Pons (tissue), 1 donor: ENCODE measurements at regions not wholly inside any gene's neighbourhood (a gene's known extent, or its start where the extent isn't known, plus 50 kb on each side); places are given as distances from the start of the nearest gene placed in this dataset.

Source experiments
- DNase-seq: peaks from one replicate; pipeline ENCODE4 v3.0.0-alpha.2; 2016; ENCODE audit warnings: low spot score

GRCh38 chr21:24220446-24220845, 1386.8 kb downstream of the MRPL39 start:
- no peak for DNase-seq

- no peak for DNase-seq
Observed at GRCh38 chr21:24217151-24217550, 1390.1 kb downstream of the MRPL39 start.

GRCh38 chr21:24210130-24210529, 1397.2 kb downstream of the MRPL39 start:
- no peak for DNase-seq

DNA sequence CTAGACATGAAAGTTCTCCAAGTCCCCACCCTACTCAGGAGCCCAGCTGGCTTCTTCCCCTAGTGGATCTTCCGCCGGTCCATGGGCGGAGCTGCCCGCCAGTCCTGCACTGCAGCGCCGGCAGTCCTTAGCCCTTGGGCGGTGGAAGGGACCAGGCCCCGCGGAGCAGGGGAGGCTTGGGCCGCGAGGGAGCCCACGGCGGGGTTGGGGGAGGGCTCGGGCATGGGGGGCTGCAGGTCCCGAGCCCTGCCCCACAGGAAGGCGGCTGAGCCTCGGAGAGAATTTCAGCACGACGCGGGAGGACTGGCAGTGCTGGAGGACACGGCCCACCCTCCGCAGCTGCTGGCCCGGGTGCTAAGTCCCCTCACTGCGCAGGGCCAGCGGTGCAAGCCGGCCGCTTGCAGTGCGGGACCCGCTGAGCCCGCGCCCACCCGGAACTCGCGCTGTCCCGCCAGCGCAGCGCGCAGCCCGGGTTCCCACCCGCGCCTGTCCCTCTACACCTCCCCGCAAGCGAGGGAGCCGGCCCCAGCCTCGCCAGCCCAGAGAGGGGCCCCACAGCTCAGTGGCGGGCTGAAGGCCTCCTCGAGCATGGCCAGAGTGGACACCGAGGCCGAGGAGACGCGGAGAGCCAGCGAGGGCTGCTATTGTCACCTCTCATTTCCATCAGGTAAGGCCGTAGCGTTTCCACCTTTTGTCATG, 1398.6 kb downstream of the MRPL39 start:
- DNase-seq: no peak

GRCh38 chr21:24205319-24205718, 1402.0 kb downstream of the MRPL39 start:
- DNase-seq: no peak

- DNase-seq: no peak
Observed at GRCh38 chr21:24204641-24205040, 1402.6 kb downstream of the MRPL39 start.

DNA sequence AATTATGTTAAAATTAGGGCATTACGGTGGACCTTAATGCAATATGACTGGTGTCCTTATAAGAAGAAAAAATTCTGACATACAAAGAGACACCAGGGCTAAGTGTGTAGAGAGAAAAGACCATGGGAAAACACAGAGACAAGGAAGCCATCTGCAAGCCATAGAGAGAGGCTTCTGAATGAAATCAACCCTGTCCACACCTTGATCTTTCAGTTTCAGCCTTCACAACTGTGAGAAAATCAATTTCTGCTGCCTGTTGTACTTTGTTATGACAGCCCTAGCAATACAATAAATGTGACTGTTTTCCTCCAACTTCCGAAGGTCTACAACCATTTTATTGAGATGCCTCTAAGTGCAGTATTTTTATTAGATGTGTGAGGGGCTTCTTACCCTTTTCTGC, 1407.2 kb downstream of the MRPL39 start:
- DNase-seq: no peak

- DNase-seq: no peak
Observed at GRCh38 chr21:24197923-24198322, 1409.4 kb downstream of the MRPL39 start.

DNA sequence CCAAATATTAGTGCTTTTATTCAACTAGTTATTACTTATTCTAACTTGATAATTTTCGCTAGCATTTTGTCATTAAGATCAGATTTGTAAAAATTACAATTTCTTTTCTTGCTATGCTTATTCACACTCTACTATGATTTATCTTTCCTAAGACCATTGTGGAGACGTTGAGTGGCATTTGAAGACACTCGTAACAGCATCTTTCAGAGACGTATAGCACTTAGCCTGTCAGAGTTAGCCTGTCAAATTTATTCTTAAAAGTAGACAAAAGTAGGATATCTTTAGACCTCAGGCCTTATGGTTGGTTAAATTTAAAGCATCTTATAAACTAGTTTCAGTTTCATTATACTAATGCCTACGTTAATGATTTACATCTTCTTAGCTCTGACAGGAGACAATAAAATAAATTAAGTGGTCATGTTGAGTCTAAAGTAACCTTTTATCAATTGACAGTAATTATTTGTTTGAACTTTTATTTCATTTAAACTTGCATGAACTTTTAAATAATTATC, 1410.1 kb downstream of the MRPL39 start:
- no peak for DNase-seq

GRCh38 chr21:24188506-24188905, 1418.8 kb downstream of the MRPL39 start:
- no peak for DNase-seq

DNA sequence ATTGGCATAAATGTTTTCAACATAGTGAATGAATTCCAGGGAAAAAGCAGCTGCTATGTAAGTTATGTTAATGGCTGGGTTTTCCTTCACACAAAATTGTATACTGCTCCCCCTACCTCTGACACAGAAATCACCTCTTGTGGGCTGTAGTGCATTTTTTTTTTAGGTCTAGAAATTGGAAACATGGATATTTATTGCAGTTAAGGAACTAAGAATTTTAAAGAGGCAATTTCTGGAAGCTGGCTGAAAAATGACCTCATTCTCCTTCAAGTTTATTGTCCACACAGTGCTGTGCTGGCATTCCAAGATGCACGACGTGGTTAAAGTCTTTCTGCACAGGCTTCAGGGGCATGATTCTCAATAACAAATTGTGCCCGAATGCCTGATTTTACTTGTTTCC, 1424.2 kb downstream of the MRPL39 start:
- no peak for DNase-seq

DNA sequence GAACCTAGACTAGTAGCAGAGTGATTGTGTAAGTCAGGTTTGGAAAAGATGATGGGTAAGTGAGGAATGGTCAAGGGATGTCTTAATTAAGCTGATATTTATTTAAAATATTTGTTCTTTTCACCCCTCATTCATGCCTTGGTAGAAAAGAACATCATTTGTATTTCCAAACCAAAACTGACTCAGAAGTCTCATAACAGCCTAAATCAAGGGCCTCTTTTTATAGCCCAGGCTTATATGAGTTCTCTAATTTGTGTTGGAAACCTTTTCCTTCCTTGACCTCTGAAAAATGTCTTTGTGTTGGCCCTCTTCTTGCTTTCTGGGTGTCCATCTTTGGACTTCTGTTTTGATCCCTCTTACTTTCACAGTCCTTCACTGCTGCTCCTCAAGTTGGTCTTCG, 1428.2 kb downstream of the MRPL39 start:
- no peak for DNase-seq

GRCh38 chr21:24175106-24175505, 1432.2 kb downstream of the MRPL39 start:
- no peak for DNase-seq

- no peak for DNase-seq
Observed at GRCh38 chr21:24171736-24172135, 1435.5 kb downstream of the MRPL39 start.

DNA sequence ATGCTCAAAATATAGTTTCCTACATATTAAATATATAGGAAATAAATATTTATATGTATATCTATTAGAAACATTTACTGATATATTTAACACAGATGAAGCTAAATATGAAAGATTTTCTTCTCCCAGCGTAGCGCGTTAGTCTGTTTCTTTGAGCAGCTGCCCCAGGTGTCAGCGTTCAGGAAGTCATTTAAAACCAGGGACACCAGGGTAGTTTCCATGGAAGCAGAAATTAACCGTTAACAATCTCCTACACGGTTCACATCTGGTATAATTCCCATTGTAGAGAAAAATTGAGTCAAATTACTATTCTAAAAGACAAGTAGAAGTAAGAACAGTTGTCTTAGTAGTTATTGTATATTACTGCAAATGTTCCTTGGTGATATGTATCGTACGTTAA, 1443.7 kb downstream of the MRPL39 start:
- no peak for DNase-seq

DNA sequence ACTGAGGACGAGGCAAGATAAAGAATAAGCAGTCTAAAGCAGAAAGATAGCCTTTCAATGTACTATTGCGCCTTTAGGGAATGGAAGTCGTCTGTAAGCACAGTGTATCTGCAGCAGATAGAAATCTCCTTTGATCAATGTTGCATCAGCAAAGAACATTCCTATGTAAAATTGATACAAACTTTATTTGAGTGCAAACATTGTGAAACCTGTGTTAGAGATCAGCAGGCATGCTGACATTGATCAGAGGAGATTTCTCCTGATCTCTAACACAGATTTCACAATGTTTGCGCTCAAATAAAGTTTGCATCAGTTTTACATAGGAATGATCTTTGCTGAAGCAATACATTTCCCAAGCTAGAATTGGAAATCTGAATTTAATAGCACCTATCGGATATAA, 1446.8 kb downstream of the MRPL39 start:
- DNase-seq: no peak

GRCh38 chr21:24153137-24153536, 1454.1 kb downstream of the MRPL39 start:
- peak; percentile 12 for DNase-seq

DNA sequence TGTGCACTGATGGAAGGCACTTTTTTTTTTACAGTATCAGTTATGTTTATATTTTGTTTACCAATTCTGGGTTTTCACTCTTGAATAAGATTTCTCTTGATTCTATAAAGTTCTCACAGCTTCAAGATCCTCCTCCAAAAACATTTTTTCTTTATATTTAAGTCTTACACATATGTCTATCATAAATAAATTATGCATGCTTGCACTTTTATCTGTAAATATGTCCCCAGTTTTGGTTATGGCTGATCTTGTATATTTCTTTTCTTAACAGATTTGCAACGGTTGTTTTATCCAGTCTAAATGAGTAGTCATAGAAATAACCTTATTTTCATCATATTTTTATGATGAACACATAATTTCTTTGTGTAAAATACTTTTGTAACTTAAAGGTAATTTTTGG, 1456.5 kb downstream of the MRPL39 start:
- DNase-seq: no peak

GRCh38 chr21:24148461-24148860, 1458.8 kb downstream of the MRPL39 start:
- no peak for DNase-seq

GRCh38 chr21:24147674-24148073, 1459.6 kb downstream of the MRPL39 start:
- no peak for DNase-seq

- DNase-seq: no peak
Observed at GRCh38 chr21:24131056-24131455, 1476.2 kb downstream of the MRPL39 start.

DNA sequence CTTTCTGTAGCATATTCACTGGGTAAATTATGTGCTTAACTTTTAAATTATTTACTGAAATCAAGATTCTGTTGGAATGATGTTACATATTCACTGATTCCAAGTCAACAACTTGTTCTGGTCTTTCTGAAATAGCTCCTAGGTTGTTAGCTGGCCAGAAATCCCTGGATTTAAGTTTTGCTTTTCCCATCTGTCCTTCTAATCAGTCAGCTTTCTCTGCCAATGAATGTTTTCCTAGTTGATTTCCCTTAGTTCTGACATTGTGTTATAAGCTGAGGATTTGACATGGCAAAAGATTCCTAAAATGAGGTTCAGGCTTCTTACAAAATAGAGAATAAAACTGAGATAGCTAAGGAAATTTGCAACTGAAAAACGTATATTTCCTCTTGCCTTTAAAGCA, 1479.6 kb downstream of the MRPL39 start:
- DNase-seq: no peak

- no peak for DNase-seq
Observed at GRCh38 chr21:24123785-24124184, 1483.5 kb downstream of the MRPL39 start.

DNA sequence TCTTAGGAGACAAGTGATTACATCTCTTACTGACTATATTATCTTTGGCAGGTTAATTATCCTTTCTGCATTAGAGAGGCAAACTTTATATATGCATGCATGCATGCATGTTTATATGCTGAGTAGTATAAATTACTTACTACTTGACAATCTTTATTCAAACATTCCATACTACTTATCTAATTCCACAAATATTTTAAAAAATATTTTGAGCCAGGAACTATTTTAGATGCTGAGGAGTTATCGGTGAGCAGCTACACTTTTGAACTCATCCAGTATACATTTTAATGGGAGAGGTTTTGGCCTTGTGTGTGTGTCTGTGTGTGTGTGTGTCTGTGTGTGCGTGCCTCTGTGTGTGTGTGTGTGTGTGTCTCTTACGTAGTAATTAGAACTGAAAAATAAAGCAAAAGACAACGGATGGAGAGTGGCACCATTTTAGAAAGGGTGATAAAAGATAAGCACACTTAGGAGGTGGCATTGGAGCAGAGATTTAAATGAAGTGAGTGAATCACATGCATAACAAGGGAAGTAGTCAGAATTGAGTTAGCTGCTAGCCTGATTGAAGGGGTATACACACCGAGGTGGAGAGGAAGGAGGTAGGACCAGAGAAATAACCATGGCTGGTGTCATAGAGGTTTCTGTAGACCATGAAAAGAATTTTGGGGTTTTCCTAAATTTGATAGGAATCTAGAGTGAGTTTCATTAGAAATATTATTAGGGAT, 1488.4 kb downstream of the MRPL39 start:
- no peak for DNase-seq
